ENCODE measurements at regions not wholly inside any gene's neighbourhood (a gene's known extent, or its start where the extent isn't known, plus 50 kb on each side); places are given as distances from the start of the nearest gene placed in this dataset.

- no peak for DNase-seq (ENCODE audit: low read depth, low spot score)
These were observed 177.1 kb upstream of the ALG10B start for GRCh38 chr12:38139456-38139855.

GRCh38 chr12:38141239-38141638, 175.3 kb upstream of the ALG10B start:
- DNase-seq (ENCODE audit: low read depth, low spot score): no peak

GRCh38 chr12:38141861-38142260, 174.7 kb upstream of the ALG10B start:
- DNase-seq (ENCODE audit: low read depth, low spot score): no peak

GRCh38 chr12:38142974-38143373, 173.6 kb upstream of the ALG10B start:
- no peak for DNase-seq (ENCODE audit: low read depth, low spot score)

- no peak for DNase-seq (ENCODE audit: low read depth, low spot score)
These were observed 172.5 kb upstream of the ALG10B start for GRCh38 chr12:38144049-38144448.

GRCh38 chr12:38144601-38145436, 171.8 kb upstream of the ALG10B start:
- DNase-seq (ENCODE audit: low read depth, low spot score): no peak

GRCh38 chr12:38149395-38150073, 167.0 kb upstream of the ALG10B start:
- DNase-seq (ENCODE audit: low read depth, low spot score): no peak

GRCh38 chr12:38151991-38152700, 164.4 kb upstream of the ALG10B start:
- no peak for DNase-seq (ENCODE audit: low read depth, low spot score)

GRCh38 chr12:38152816-38153736, 163.5 kb upstream of the ALG10B start:
- DNase-seq (ENCODE audit: low read depth, low spot score): no peak

GRCh38 chr12:38153737-38154061, 162.9 kb upstream of the ALG10B start:
- DNase-seq (ENCODE audit: low read depth, low spot score): no peak

GRCh38 chr12:38154096-38155019, 162.2 kb upstream of the ALG10B start:
- DNase-seq (ENCODE audit: low read depth, low spot score): no peak

- no peak for DNase-seq (ENCODE audit: low read depth, low spot score)
These were observed 161.6 kb upstream of the ALG10B start for GRCh38 chr12:38155020-38155395.

GRCh38 chr12:38155526-38156496, 160.8 kb upstream of the ALG10B start:
- no peak for DNase-seq (ENCODE audit: low read depth, low spot score)

- no peak for DNase-seq (ENCODE audit: low read depth, low spot score)
These were observed 159.9 kb upstream of the ALG10B start for GRCh38 chr12:38156497-38157245.

GRCh38 chr12:38157274-38157932, 159.2 kb upstream of the ALG10B start:
- DNase-seq (ENCODE audit: low read depth, low spot score): no peak

GRCh38 chr12:38157933-38158401, 158.6 kb upstream of the ALG10B start:
- no peak for DNase-seq (ENCODE audit: low read depth, low spot score)

GRCh38 chr12:38158428-38159091, 158.0 kb upstream of the ALG10B start:
- no peak for DNase-seq (ENCODE audit: low read depth, low spot score)

Measured in smooth muscle cell of the brain vasculature (primary cell).